ENCODE measurements at regions not wholly inside any gene's neighbourhood (a gene's known extent, or its start where the extent isn't known, plus 50 kb on each side); places are given as distances from the start of the nearest gene placed in this dataset.

DNA sequence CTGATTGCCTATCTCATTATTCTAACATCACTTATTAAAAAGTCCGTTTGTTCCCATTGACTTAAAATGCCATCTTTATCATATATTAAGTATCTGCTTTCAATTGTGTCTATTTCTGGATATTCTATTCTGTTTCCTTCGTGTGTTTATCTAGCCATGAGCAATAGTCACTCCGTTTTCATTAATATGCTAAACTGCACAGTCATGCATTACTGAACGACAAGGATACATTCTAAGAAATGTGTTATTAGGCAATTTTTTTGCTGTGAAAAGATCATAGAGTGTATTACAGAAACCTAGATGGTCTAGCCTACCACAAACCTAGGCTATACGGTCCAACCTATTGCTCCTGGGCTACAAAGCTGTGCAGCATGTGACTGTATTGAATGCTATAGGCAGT, 482.9 kb downstream of the IRX1 start:
- Histone ChIP-seq H3K4me1 (no peaks in the 10 kb centered on the region), H3K9me3 (ENCODE audit: control insufficient read depth, low read length) (no peaks in the 10 kb centered on the region), H2AFZ (no peak overlapping the region), H3K4me2 (ENCODE audit: low read length) (no peak overlapping the region), H3K27me3 (ENCODE audit: control insufficient read depth, insufficient read depth, low read length) (no peaks in the 10 kb centered on the region), H3K9ac (no peak overlapping the region), H3K36me3 (ENCODE audit: control insufficient read depth, insufficient read depth, low read length) (no peaks in the 10 kb centered on the region), H3K4me3 (ENCODE audit: low read depth, low read length) (no peak overlapping the region), H3K27ac (no peak overlapping the region), H3K79me2 (no peaks in the 10 kb centered on the region)
- TF ChIP-seq, protein P1, sequence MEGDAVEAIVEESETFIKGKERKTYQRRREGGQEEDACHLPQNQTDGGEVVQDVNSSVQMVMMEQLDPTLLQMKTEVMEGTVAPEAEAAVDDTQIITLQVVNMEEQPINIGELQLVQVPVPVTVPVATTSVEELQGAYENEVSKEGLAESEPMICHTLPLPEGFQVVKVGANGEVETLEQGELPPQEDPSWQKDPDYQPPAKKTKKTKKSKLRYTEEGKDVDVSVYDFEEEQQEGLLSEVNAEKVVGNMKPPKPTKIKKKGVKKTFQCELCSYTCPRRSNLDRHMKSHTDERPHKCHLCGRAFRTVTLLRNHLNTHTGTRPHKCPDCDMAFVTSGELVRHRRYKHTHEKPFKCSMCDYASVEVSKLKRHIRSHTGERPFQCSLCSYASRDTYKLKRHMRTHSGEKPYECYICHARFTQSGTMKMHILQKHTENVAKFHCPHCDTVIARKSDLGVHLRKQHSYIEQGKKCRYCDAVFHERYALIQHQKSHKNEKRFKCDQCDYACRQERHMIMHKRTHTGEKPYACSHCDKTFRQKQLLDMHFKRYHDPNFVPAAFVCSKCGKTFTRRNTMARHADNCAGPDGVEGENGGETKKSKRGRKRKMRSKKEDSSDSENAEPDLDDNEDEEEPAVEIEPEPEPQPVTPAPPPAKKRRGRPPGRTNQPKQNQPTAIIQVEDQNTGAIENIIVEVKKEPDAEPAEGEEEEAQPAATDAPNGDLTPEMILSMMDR (IDR thresholded peaks at IDR 0.05), result no peak

DNA sequence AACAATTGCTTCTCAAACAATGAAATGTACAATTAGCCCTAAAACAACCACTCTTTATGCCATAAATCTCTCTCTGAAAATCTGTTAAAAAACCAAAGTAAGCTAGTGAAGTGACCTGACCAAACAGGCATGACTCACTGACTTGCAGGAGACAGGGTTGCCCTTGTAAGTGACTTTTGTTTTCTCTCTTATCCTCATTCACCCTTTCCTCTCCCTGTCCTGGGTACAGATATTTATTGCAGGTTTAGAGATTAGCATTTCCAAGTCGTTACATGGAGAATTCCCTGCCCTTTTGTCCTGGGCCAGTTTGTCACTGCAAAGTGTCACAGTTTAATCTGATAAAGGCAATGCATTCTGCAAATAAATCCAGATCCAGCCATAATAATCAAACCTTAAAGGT, 484.2 kb downstream of the IRX1 start:
- no peaks in the 10 kb centered on the region for H3K79me2 ChIP-seq
- H3K9ac ChIP-seq, result no peak overlapping the region
- no peaks in the 10 kb centered on the region for H3K36me3 ChIP-seq (ENCODE audit: control insufficient read depth, insufficient read depth, low read length)
- TF ChIP-seq, protein P1 (IDR thresholded peaks at IDR 0.05), result no peak
- H3K9me3 ChIP-seq (ENCODE audit: control insufficient read depth, low read length), result no peaks in the 10 kb centered on the region
- H2AFZ ChIP-seq, result no peak overlapping the region
- no peaks in the 10 kb centered on the region for H3K4me1 ChIP-seq
- no peaks in the 10 kb centered on the region for H3K27me3 ChIP-seq (ENCODE audit: control insufficient read depth, insufficient read depth, low read length)
- H3K27ac ChIP-seq, result no peak overlapping the region
- H3K4me2 ChIP-seq (ENCODE audit: low read length), result no peak overlapping the region
- H3K4me3 ChIP-seq (ENCODE audit: low read depth, low read length), result no peak overlapping the region

DNA sequence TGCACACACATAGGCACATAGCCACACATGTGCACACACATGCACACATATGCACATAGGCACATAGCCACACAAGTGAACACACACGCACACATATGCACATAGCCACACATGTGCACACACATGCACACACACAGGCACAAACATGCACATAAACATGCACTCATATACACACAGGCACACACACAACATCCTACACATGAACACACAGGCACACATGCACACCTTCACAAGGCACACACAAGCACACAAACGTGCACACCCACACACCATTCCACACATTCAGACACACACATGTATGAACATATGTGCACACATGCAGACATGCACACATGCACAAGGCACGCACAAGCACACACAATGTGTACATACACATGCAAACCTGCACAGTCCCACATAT, 484.7 kb downstream of the IRX1 start:
- Histone ChIP-seq H3K79me2 (no peaks in the 10 kb centered on the region), H3K36me3 (ENCODE audit: control insufficient read depth, insufficient read depth, low read length) (no peaks in the 10 kb centered on the region), H3K27me3 (ENCODE audit: control insufficient read depth, insufficient read depth, low read length) (no peaks in the 10 kb centered on the region), H3K27ac (no peak overlapping the region), H3K9me3 (ENCODE audit: control insufficient read depth, low read length) (no peaks in the 10 kb centered on the region), H2AFZ (no peak overlapping the region), H3K4me1 (no peaks in the 10 kb centered on the region), H3K4me2 (ENCODE audit: low read length) (no peak overlapping the region), H3K9ac (no peak overlapping the region), H3K4me3 (ENCODE audit: low read depth, low read length) (no peak overlapping the region)
- TF ChIP-seq, protein P1 (IDR thresholded peaks at IDR 0.05), result no peak

DNA sequence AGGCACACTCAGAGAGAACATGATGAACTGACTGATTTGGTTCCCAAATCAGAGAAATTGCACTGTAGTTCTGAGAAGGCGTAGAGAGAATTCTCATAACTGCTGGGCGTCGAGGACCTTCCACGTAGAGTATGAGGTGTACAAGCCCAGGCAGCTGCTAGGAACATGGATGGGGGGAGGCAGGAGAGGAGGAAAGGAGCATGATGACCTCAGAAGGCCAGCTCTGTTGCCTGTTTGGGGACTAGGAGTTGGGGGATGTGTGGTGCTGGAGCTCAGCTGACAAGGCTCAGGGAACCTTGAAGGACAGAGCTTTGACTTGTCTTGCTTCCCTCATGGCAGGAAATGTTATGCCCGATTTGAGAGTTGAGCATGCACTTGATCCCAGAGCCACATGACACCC, 485.4 kb downstream of the IRX1 start:
- Histone ChIP-seq H3K4me3 (ENCODE audit: low read depth, low read length) (no peak overlapping the region), H3K36me3 (ENCODE audit: control insufficient read depth, insufficient read depth, low read length) (no peaks in the 10 kb centered on the region), H3K27ac (no peak overlapping the region), H3K4me2 (ENCODE audit: low read length) (no peak overlapping the region), H3K9me3 (ENCODE audit: control insufficient read depth, low read length) (no peaks in the 10 kb centered on the region), H3K79me2 (no peaks in the 10 kb centered on the region), H3K4me1 (no peaks in the 10 kb centered on the region), H2AFZ (no peak overlapping the region), H3K27me3 (ENCODE audit: control insufficient read depth, insufficient read depth, low read length) (no peaks in the 10 kb centered on the region), H3K9ac (no peak overlapping the region)
- TF ChIP-seq, protein P1 (IDR thresholded peaks at IDR 0.05), result no peak

DNA sequence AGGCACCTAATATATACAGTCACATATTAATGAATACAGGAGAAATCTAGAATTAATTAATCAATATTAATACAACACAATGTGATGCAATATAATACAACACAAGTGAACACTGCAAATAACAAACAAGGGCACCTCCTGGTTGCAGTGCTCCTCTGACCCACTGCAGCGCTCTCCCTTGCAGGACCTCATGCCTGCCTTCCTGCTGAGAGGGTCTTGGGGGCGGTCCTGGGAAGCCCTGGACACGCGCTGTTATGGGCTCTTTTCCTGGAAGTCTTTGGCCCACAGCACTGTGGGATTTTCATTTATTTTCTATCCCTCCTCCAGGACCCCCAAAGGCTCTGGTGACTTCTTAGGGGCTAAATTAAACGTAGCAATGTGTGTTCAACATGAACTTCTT, 485.8 kb downstream of the IRX1 start:
- H3K4me2 ChIP-seq (ENCODE audit: low read length), result no peak overlapping the region
- no peaks in the 10 kb centered on the region for H3K4me1 ChIP-seq
- H3K4me3 ChIP-seq (ENCODE audit: low read depth, low read length), result no peak overlapping the region
- TF ChIP-seq, protein P1 (IDR thresholded peaks at IDR 0.05), result no peak
- no peak overlapping the region for H2AFZ ChIP-seq
- no peaks in the 10 kb centered on the region for H3K36me3 ChIP-seq (ENCODE audit: control insufficient read depth, insufficient read depth, low read length)
- no peaks in the 10 kb centered on the region for H3K27me3 ChIP-seq (ENCODE audit: control insufficient read depth, insufficient read depth, low read length)
- H3K9ac ChIP-seq, result no peak overlapping the region
- no peaks in the 10 kb centered on the region for H3K79me2 ChIP-seq
- no peak overlapping the region for H3K27ac ChIP-seq
- H3K9me3 ChIP-seq (ENCODE audit: control insufficient read depth, low read length), result no peaks in the 10 kb centered on the region
